Skeletal muscle satellite cell (primary cell): ENCODE measurements at regions not wholly inside any gene's neighbourhood (a gene's known extent, or its start where the extent isn't known, plus 50 kb on each side); places are given as distances from the start of the nearest gene placed in this dataset.

Experiments
- H3K27me3 ChIP-seq: 2 replicates; pipeline ENCODE4 v1.7.0; 2013; ENCODE audit warnings: low read length; ENCODE audit not compliant: control insufficient read depth, insufficient read depth
- H3K36me3 ChIP-seq: 2 replicates; pipeline ENCODE4 v1.7.0; 2013; ENCODE audit warnings: mild to moderate bottlenecking, control low read depth, low read length; ENCODE audit not compliant: insufficient read depth
- H3K4me1 ChIP-seq: 2 replicates; pipeline ENCODE4 v1.7.0; 2013; ENCODE audit warnings: low read length; ENCODE audit not compliant: control insufficient read depth, insufficient read depth
- H3K4me2 ChIP-seq: 2 replicates; pipeline ENCODE4 v1.7.0; 2013; ENCODE audit warnings: mild to moderate bottlenecking, low read length
- H3K4me3 ChIP-seq: 2 replicates; pipeline ENCODE4 v1.7.0; 2013; ENCODE audit warnings: low read length
- H3K9ac ChIP-seq: 2 replicates; pipeline ENCODE4 v1.7.0; 2013; ENCODE audit warnings: mild to moderate bottlenecking, low read depth, low read length, moderate library complexity
- H3K9me3 ChIP-seq: replicated peaks from 2 replicates; pipeline ENCODE4 v1.7.0; 2013; ENCODE audit warnings: mild to moderate bottlenecking, control low read depth, low read length

GRCh38 chr11:116605543-116606459, 167.0 kb downstream of the BUD13 start:
- Histone ChIP-seq H3K36me3 (no peaks in the 10 kb centered on the region), H3K4me3 (no peak overlapping the region), H3K9ac (no peak overlapping the region), H3K27me3 (no peaks in the 10 kb centered on the region), H3K9me3 (no peaks in the 10 kb centered on the region), H3K4me1 (no peaks in the 10 kb centered on the region), H3K4me2 (no peak overlapping the region)

GRCh38 chr11:116603728-116604323, 169.0 kb downstream of the BUD13 start:
- Histone ChIP-seq H3K4me3 (no peak overlapping the region), H3K27me3 (no peaks in the 10 kb centered on the region), H3K9me3 (no peaks in the 10 kb centered on the region)

GRCh38 chr11:116602637-116602942, 170.2 kb downstream of the BUD13 start:
- no peaks in the 10 kb centered on the region for H3K27me3 ChIP-seq
- no peak overlapping the region for H3K4me3 ChIP-seq
- H3K9ac ChIP-seq: no peak overlapping the region
- no peaks in the 10 kb centered on the region for H3K4me1 ChIP-seq
- H3K4me2 ChIP-seq: no peak overlapping the region
- no peaks in the 10 kb centered on the region for H3K36me3 ChIP-seq
- H3K9me3 ChIP-seq: no peaks in the 10 kb centered on the region

More at GRCh38 chr11:116603728-116604323, 169.0 kb downstream of the BUD13 start:
- Histone ChIP-seq H3K9ac (no peak overlapping the region), H3K4me2 (no peak overlapping the region), H3K36me3 (no peaks in the 10 kb centered on the region), H3K4me1 (no peaks in the 10 kb centered on the region)

GRCh38 chr11:116601814-116602636, 170.8 kb downstream of the BUD13 start:
- H3K9me3 ChIP-seq: no peaks in the 10 kb centered on the region
- H3K4me1 ChIP-seq: no peaks in the 10 kb centered on the region
- H3K4me3 ChIP-seq: no peak overlapping the region
- H3K27me3 ChIP-seq: no peaks in the 10 kb centered on the region
- no peaks in the 10 kb centered on the region for H3K36me3 ChIP-seq
- H3K9ac ChIP-seq: no peak overlapping the region
- H3K4me2 ChIP-seq: no peak overlapping the region

GRCh38 chr11:116600930-116601329, 171.9 kb downstream of the BUD13 start:
- Histone ChIP-seq H3K4me1 (no peaks in the 10 kb centered on the region), H3K36me3 (no peaks in the 10 kb centered on the region), H3K9ac (no peak overlapping the region), H3K9me3 (no peaks in the 10 kb centered on the region), H3K4me3 (no peak overlapping the region), H3K27me3 (no peaks in the 10 kb centered on the region), H3K4me2 (no peak overlapping the region)

GRCh38 chr11:116598556-116598955, 174.2 kb downstream of the BUD13 start:
- Histone ChIP-seq H3K4me3 (no peak overlapping the region), H3K4me2 (no peak overlapping the region)

GRCh38 chr11:116598036-116598435, 174.8 kb downstream of the BUD13 start:
- H3K27me3 ChIP-seq: no peaks in the 10 kb centered on the region
- H3K4me1 ChIP-seq: no peaks in the 10 kb centered on the region

More at GRCh38 chr11:116598556-116598955, 174.2 kb downstream of the BUD13 start:
- Histone ChIP-seq H3K27me3 (no peaks in the 10 kb centered on the region), H3K36me3 (no peaks in the 10 kb centered on the region), H3K9ac (no peak overlapping the region), H3K4me1 (no peaks in the 10 kb centered on the region), H3K9me3 (no peaks in the 10 kb centered on the region)

GRCh38 chr11:116596346-116597260, 176.2 kb downstream of the BUD13 start:
- Histone ChIP-seq H3K4me3 (no peak overlapping the region), H3K36me3 (no peaks in the 10 kb centered on the region), H3K9ac (no peak overlapping the region), H3K9me3 (no peaks in the 10 kb centered on the region), H3K4me1 (no peaks in the 10 kb centered on the region), H3K4me2 (no peak overlapping the region), H3K27me3 (no peaks in the 10 kb centered on the region)

More at GRCh38 chr11:116598036-116598435, 174.8 kb downstream of the BUD13 start:
- Histone ChIP-seq H3K4me3 (no peak overlapping the region), H3K9ac (no peak overlapping the region), H3K36me3 (no peaks in the 10 kb centered on the region), H3K4me2 (no peak overlapping the region), H3K9me3 (no peaks in the 10 kb centered on the region)

GRCh38 chr11:116595305-116595880, 177.4 kb downstream of the BUD13 start:
- H3K4me1 ChIP-seq: no peaks in the 10 kb centered on the region
- no peaks in the 10 kb centered on the region for H3K9me3 ChIP-seq
- no peak overlapping the region for H3K9ac ChIP-seq
- H3K4me3 ChIP-seq: no peak overlapping the region
- H3K4me2 ChIP-seq: no peak overlapping the region
- no peaks in the 10 kb centered on the region for H3K36me3 ChIP-seq
- no peaks in the 10 kb centered on the region for H3K27me3 ChIP-seq

GRCh38 chr11:116590844-116591570, 181.8 kb downstream of the BUD13 start:
- Histone ChIP-seq H3K27me3 (no peaks in the 10 kb centered on the region), H3K9ac (no peak overlapping the region), H3K36me3 (no peaks in the 10 kb centered on the region), H3K4me3 (no peak overlapping the region), H3K4me1 (no peaks in the 10 kb centered on the region), H3K9me3 (no peaks in the 10 kb centered on the region), H3K4me2 (no peak overlapping the region)
